Right atrium auricular region (tissue), 2 donors: ENCODE measurements at regions not wholly inside any gene's neighbourhood (a gene's known extent, or its start where the extent isn't known, plus 50 kb on each side); places are given as distances from the start of the nearest gene placed in this dataset.

ENCODE experiments used
- DNase-seq: peaks from one replicate; pipeline ENCODE4 v3.0.0-alpha.2; 2019; ENCODE audit warnings: low spot score
- H3K27ac ChIP-seq, 2 donors: fragments of 200-600 bp; sonication (generic); 1 replicate in 1 of 2; 2 replicates in 1 of 2; pipeline ENCODE4 v1.5.1; 2016 to 2019
- H3K27me3 ChIP-seq, 2 donors: fragments of 200-600 bp; sonication (generic); one replicate each; pipeline versions ENCODE4 v1.5.1 to v1.6.0; 2017 to 2019
- H3K36me3 ChIP-seq: fragments of 200-600 bp; sonication (generic); one replicate; pipeline ENCODE4 v1.5.1; 2016
- H3K4me1 ChIP-seq, 2 donors: fragments of 200-600 bp; sonication (generic); one replicate each; pipeline versions ENCODE4 v1.5.1 to v1.6.0; 2017 to 2019
- H3K4me3 ChIP-seq, 2 donors: fragments of 200-600 bp; sonication (generic); 1 replicate in 1 of 2; 2 replicates in 1 of 2; pipeline ENCODE4 v1.5.1; 2017 to 2019; ENCODE audit warnings: mild to moderate bottlenecking in 1 of 2, moderate library complexity in 1 of 2
- H3K9me3 ChIP-seq, 2 donors: fragments of 200-600 bp; sonication (generic); one replicate each; pipeline ENCODE4 v1.5.1; 2019
- CTCF ChIP-seq, 2 donors: fragments of 200-600 bp; sonication (generic); IDR thresholded peaks; one replicate each; pipeline ENCODE4 v1.5.1; 2019; ENCODE audit warnings: antibody characterized with exemption in 2 of 2

GRCh38 chr5:109929911-109930310 is 240.2 kb downstream of the MAN2A1 start:
- Histone ChIP-seq H3K4me1 (no peaks in the 10 kb centered on the region), H3K36me3 (no peaks in the 10 kb centered on the region), H3K27me3 (no peaks in the 10 kb centered on the region), H3K4me3 (no peak overlapping the region), H3K27ac (no peak overlapping the region), H3K9me3 (no peaks in the 10 kb centered on the region)
- TF ChIP-seq CTCF (IDR thresholded peaks at IDR 0.05), result no peak
- no peak for DNase-seq

GRCh38 chr5:109931049-109931780 is 241.5 kb downstream of the MAN2A1 start:
- Histone ChIP-seq H3K27me3 (no peaks in the 10 kb centered on the region), H3K9me3 (no peaks in the 10 kb centered on the region), H3K4me1 (no peaks in the 10 kb centered on the region), H3K27ac (no peak overlapping the region), H3K36me3 (no peaks in the 10 kb centered on the region), H3K4me3 (no peak overlapping the region)
- no peak for DNase-seq
- TF ChIP-seq CTCF (IDR thresholded peaks at IDR 0.05), result no peak

GRCh38 chr5:109935833-109936490 is 246.2 kb downstream of the MAN2A1 start:
- H3K27ac ChIP-seq, result no peak overlapping the region
- no peaks in the 10 kb centered on the region for H3K27me3 ChIP-seq
- H3K4me1 ChIP-seq, result no peaks in the 10 kb centered on the region
- no peak for TF ChIP-seq CTCF (IDR thresholded peaks at IDR 0.05)
- no peak overlapping the region for H3K4me3 ChIP-seq
- DNase-seq, result no peak
- H3K9me3 ChIP-seq, result peaks cover 0 to 15% of the 10 kb centered on the region in 2 donors
- no peaks in the 10 kb centered on the region for H3K36me3 ChIP-seq

GRCh38 chr5:109936996-109937395 is 247.3 kb downstream of the MAN2A1 start:
- no peaks in the 10 kb centered on the region for H3K4me1 ChIP-seq
- peaks cover 0 to 15% of the 10 kb centered on the region in 2 donors for H3K9me3 ChIP-seq
- no peaks in the 10 kb centered on the region for H3K36me3 ChIP-seq
- no peak for DNase-seq
- no peak for TF ChIP-seq CTCF (IDR thresholded peaks at IDR 0.05)
- H3K27ac ChIP-seq, result no peak overlapping the region
- no peak overlapping the region for H3K4me3 ChIP-seq
- H3K27me3 ChIP-seq, result no peaks in the 10 kb centered on the region

- TF ChIP-seq CTCF (IDR thresholded peaks at IDR 0.05), result no peak
- Histone ChIP-seq H3K4me1 (no peaks in the 10 kb centered on the region), H3K27me3 (no peaks in the 10 kb centered on the region), H3K4me3 (no peak overlapping the region), H3K27ac (no peak overlapping the region), H3K9me3 (peaks cover 0 to 15% of the 10 kb centered on the region in 2 donors), H3K36me3 (no peaks in the 10 kb centered on the region)
- DNase-seq, result no peak
Observed at GRCh38 chr5:109937951-109938350, 248.2 kb downstream of the MAN2A1 start.
